ENCODE measurements at regions not wholly inside any gene's neighbourhood (a gene's known extent, or its start where the extent isn't known, plus 50 kb on each side); places are given as distances from the start of the nearest gene placed in this dataset.

- TF ChIP-seq EZH2 (IDR thresholded peaks at IDR 0.05; ENCODE audit: borderline replicate concordance, insufficient read depth, low read length, poor library complexity, severe bottlenecking) (no peak), CTCF (IDR thresholded peaks at IDR 0.05; ENCODE audit: poor library complexity, severe bottlenecking) (no peak), SMC3 (conservative IDR thresholded peaks at IDR 0.05; ENCODE audit: poor library complexity) (no peak), POLR2AphosphoS5 (IDR thresholded peaks at IDR 0.05) (no peak), REST (IDR thresholded peaks at IDR 0.05; ENCODE audit: borderline replicate concordance) (no peak), TAF1 (IDR thresholded peaks at IDR 0.05; ENCODE audit: low read depth) (no peak), EP300 (conservative IDR thresholded peaks at IDR 0.05; ENCODE audit: poor library complexity, severe bottlenecking) (no peak), RAD21 (conservative IDR thresholded peaks at IDR 0.05) (no peak)
Observed at GRCh38 chr22:33220476-33221080, 162.4 kb upstream of the SYN3 start.
